Activated CD4-positive, alpha-beta T cell treated with anti-CD3 and anti-CD28 coated beads, Interleukin-2, amount 10 ng/mL, durations not matched to agents 24 days and 14 days (primary cell): ENCODE measurements at regions not wholly inside any gene's neighbourhood (a gene's known extent, or its start where the extent isn't known, plus 50 kb on each side); places are given as distances from the start of the nearest gene placed in this dataset.

Experiments used
- DNase-seq: peaks from one replicate; pipeline ENCODE4 v3.0.0; 2022
- H3K27ac Mint-ChIP-seq: one replicate; pipeline ENCODE4 v1.8.0; 2022; ENCODE audit warnings: mild to moderate bottlenecking, mixed read lengths
- H3K27me3 Mint-ChIP-seq: one replicate; pipeline ENCODE4 v1.8.0; 2022; ENCODE audit warnings: mixed read lengths
- H3K36me3 Mint-ChIP-seq: one replicate; pipeline ENCODE4 v1.8.0; 2022; ENCODE audit warnings: low read depth, mild to moderate bottlenecking, mixed read lengths
- H3K4me1 Mint-ChIP-seq: one replicate; pipeline ENCODE4 v1.8.0; 2021; ENCODE audit warnings: mixed read lengths
- H3K4me3 Mint-ChIP-seq: one replicate; pipeline ENCODE4 v1.8.0; 2022; ENCODE audit warnings: mild to moderate bottlenecking, moderate library complexity, mixed read lengths
- H3K9me3 Mint-ChIP-seq: one replicate; pipeline ENCODE4 v1.8.0; 2021; ENCODE audit warnings: mixed read lengths
- intact Hi-C: fragments of 100-400 bp; cut with micrococcal nuclease; formaldehyde crosslinking; loops from one replicate; pipeline ENCODE4 v1.15.1; 2023

GRCh38 chr2:16125614-16126516, 185.5 kb downstream of the MYCN start:
- Mint-ChIP-seq H3K9me3 (no peaks in the 10 kb centered on the region), H3K36me3 (no peaks in the 10 kb centered on the region), H3K27me3 (no peaks in the 10 kb centered on the region), H3K4me3 (no peak overlapping the region), H3K4me1 (no peaks in the 10 kb centered on the region), H3K27ac (no peak overlapping the region)
- intact Hi-C loops, result no loop called here
- DNase-seq, result peak; percentile 29

- Mint-ChIP-seq H3K4me3 (no peak overlapping the region), H3K27me3 (no peaks in the 10 kb centered on the region), H3K9me3 (no peaks in the 10 kb centered on the region), H3K4me1 (no peaks in the 10 kb centered on the region), H3K27ac (no peak overlapping the region), H3K36me3 (no peaks in the 10 kb centered on the region)
- intact Hi-C loops, result no loop called here
- DNase-seq, result peak; percentile 25
Measured at GRCh38 chr2:16124881-16125613, 184.7 kb downstream of the MYCN start.

DNA sequence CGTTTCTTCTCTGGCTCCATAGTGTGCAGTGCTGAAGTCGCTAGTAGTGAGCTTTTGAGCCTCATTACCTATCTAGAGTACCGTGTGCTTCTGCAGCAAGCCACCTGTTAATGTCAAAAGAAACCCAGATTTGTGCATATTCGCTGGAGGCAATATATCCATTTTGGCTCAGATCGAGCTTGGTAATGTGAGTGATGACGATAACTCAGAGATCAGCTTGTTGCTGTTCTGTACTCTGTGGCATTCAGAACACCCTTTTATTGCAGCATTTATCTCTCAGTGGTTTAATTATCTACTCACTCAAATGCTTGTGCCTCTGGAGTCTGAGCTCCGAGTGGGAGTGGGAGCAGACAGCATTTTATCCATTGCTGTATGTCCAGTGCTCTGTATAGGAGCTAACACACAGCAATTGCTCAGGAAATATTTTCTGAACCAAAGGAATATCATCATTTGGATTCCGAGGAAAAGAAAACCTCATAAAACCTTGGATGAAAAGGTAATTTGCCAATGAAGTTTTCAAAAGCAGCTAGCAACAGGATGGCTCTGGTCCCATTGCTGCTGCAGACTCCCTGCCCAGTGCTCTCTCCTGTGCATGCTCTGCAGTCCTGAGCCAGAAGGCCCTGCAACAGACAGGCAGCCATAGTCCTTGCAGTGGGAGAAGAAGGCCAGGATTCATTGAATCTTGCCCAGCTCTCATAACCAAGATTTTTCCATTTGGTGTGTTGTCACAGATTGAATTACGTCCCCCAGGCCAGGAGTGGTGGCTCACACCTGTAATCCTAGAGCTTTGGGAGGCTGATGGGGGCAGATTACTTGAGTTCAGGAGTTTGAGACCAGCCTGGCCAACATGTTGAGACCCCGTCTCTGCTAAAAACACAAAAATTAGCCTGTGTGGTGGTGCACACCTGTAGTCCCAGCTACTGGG, 183.8 kb downstream of the MYCN start:
- no peak overlapping the region for H3K4me3 Mint-ChIP-seq
- H3K27ac Mint-ChIP-seq, result no peak overlapping the region
- no peaks in the 10 kb centered on the region for H3K27me3 Mint-ChIP-seq
- DNase-seq, result peak; percentile 12
- no peaks in the 10 kb centered on the region for H3K36me3 Mint-ChIP-seq
- intact Hi-C loops, result no loop called here
- H3K4me1 Mint-ChIP-seq, result no peaks in the 10 kb centered on the region
- H3K9me3 Mint-ChIP-seq, result no peaks in the 10 kb centered on the region

GRCh38 chr2:16123421-16123820, 183.1 kb downstream of the MYCN start:
- H3K9me3 Mint-ChIP-seq, result no peaks in the 10 kb centered on the region
- H3K36me3 Mint-ChIP-seq, result no peaks in the 10 kb centered on the region
- no peak overlapping the region for H3K27ac Mint-ChIP-seq
- no peak overlapping the region for H3K4me3 Mint-ChIP-seq
- peak; percentile 28 for DNase-seq
- H3K4me1 Mint-ChIP-seq, result no peaks in the 10 kb centered on the region
- no peaks in the 10 kb centered on the region for H3K27me3 Mint-ChIP-seq
- intact Hi-C loops, result no loop called here

GRCh38 chr2:16122556-16122955, 182.2 kb downstream of the MYCN start:
- H3K4me3 Mint-ChIP-seq, result no peak overlapping the region
- no peak overlapping the region for H3K27ac Mint-ChIP-seq
- intact Hi-C loops, result no loop called here
- H3K27me3 Mint-ChIP-seq, result no peaks in the 10 kb centered on the region
- H3K36me3 Mint-ChIP-seq, result no peaks in the 10 kb centered on the region
- no peaks in the 10 kb centered on the region for H3K9me3 Mint-ChIP-seq
- peak; percentile 8 for DNase-seq
- no peaks in the 10 kb centered on the region for H3K4me1 Mint-ChIP-seq

- no peaks in the 10 kb centered on the region for H3K27me3 Mint-ChIP-seq
- H3K4me3 Mint-ChIP-seq, result no peak overlapping the region
- no peaks in the 10 kb centered on the region for H3K4me1 Mint-ChIP-seq
- H3K27ac Mint-ChIP-seq, result no peak overlapping the region
- no peaks in the 10 kb centered on the region for H3K9me3 Mint-ChIP-seq
- intact Hi-C loops, result no loop called here
- no peaks in the 10 kb centered on the region for H3K36me3 Mint-ChIP-seq
- no peak for DNase-seq
Measured at GRCh38 chr2:16121986-16122390, 181.6 kb downstream of the MYCN start.

DNA sequence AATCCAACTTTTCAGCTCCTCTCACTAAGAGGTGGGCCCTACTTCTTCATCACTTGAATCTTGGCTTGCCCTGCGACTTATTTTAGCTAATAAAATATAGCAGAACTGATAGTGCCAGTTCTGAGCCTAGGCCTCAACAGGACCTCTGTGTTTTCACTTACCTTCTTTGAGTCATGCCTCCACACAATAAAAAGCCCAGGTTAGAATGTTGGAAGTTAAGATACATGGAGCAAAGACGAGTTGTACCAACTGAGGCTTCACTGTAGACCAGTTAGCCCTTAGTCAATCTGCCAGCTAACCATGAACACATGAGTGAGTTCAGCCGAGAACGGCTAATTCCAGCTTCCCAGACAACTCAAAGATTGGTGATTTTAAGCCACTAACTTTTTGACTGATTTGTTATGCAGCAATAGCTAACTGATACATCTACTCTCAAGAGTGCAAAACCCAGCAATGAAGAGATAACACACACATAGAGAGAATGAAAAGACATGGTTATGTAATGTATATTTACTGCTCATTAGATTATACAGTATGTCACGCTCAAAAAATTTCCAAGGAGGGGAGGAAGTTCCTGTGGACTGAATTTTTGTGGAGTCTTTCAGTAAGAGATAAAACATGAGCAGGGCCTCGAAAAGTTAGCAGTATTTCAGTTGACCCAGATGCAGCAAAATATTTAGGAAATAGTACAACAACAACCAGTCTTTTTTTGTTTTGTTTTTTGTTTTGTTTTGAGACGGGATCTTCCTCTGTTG, 181.1 kb downstream of the MYCN start:
- intact Hi-C loops, result no loop called here
- H3K4me1 Mint-ChIP-seq, result no peaks in the 10 kb centered on the region
- H3K27ac Mint-ChIP-seq, result no peak overlapping the region
- no peak overlapping the region for H3K4me3 Mint-ChIP-seq
- H3K27me3 Mint-ChIP-seq, result no peaks in the 10 kb centered on the region
- H3K9me3 Mint-ChIP-seq, result no peaks in the 10 kb centered on the region
- no peak for DNase-seq
- no peaks in the 10 kb centered on the region for H3K36me3 Mint-ChIP-seq

- Mint-ChIP-seq H3K27ac (no peak overlapping the region), H3K4me3 (no peak overlapping the region)
Measured at GRCh38 chr2:16120591-16121180, 180.3 kb downstream of the MYCN start.

GRCh38 chr2:16119741-16120140, 179.4 kb downstream of the MYCN start:
- DNase-seq, result no peak
- Mint-ChIP-seq H3K36me3 (no peaks in the 10 kb centered on the region), H3K27ac (no peak overlapping the region), H3K27me3 (no peaks in the 10 kb centered on the region), H3K4me1 (no peaks in the 10 kb centered on the region), H3K4me3 (no peak overlapping the region), H3K9me3 (no peaks in the 10 kb centered on the region)
- intact Hi-C loops, result no loop called here

More at GRCh38 chr2:16120591-16121180, 180.3 kb downstream of the MYCN start:
- no peaks in the 10 kb centered on the region for H3K36me3 Mint-ChIP-seq
- no peak for DNase-seq
- H3K27me3 Mint-ChIP-seq, result no peaks in the 10 kb centered on the region
- H3K4me1 Mint-ChIP-seq, result no peaks in the 10 kb centered on the region
- intact Hi-C loops, result no loop called here
- no peaks in the 10 kb centered on the region for H3K9me3 Mint-ChIP-seq

GRCh38 chr2:16118611-16119590, 178.6 kb downstream of the MYCN start:
- Mint-ChIP-seq H3K27me3 (no peaks in the 10 kb centered on the region), H3K27ac (no peak overlapping the region), H3K4me1 (no peaks in the 10 kb centered on the region), H3K4me3 (no peak overlapping the region), H3K9me3 (no peaks in the 10 kb centered on the region), H3K36me3 (no peaks in the 10 kb centered on the region)
- no peak for DNase-seq
- intact Hi-C loops, result no loop called here

- Mint-ChIP-seq H3K36me3 (no peaks in the 10 kb centered on the region), H3K9me3 (no peaks in the 10 kb centered on the region), H3K27me3 (no peaks in the 10 kb centered on the region), H3K4me3 (no peak overlapping the region), H3K4me1 (no peaks in the 10 kb centered on the region), H3K27ac (no peak overlapping the region)
- intact Hi-C loops, result no loop called here
- no peak for DNase-seq
Measured at GRCh38 chr2:16117791-16118610, 177.7 kb downstream of the MYCN start.
